H9 (cell line): ENCODE measurements at regions not wholly inside any gene's neighbourhood (a gene's known extent, or its start where the extent isn't known, plus 50 kb on each side); places are given as distances from the start of the nearest gene placed in this dataset.
A peak's percentile ranks its signal among the peaks of the same experiment; 100 is the strongest.

Experiments used
- DNase-seq: peaks from one replicate; pipeline ENCODE4 v3.0.0-alpha.2; 2017
- H2AFZ ChIP-seq: one replicate; pipeline ENCODE4 v1.6.1; 2013; ENCODE audit warnings: mild to moderate bottlenecking, low read length, control low read depth, moderate library complexity
- H2AK5ac ChIP-seq: 2 replicates; pipeline ENCODE4 v1.6.1; 2013; ENCODE audit warnings: low read length, control low read depth, mixed read lengths; ENCODE audit not compliant: insufficient read length
- H2BK120ac ChIP-seq: one replicate; pipeline ENCODE4 v1.6.1; 2013; ENCODE audit warnings: low read depth, mild to moderate bottlenecking, low read length, control low read depth, inconsistent platforms; ENCODE audit not compliant: poor library complexity, severe bottlenecking
- H2BK12ac ChIP-seq: 2 replicates; pipeline ENCODE4 v1.6.1; 2013; ENCODE audit warnings: low read length, control low read depth, mixed read lengths, low read depth; ENCODE audit not compliant: insufficient read length
- H2BK15ac ChIP-seq: 2 replicates; pipeline ENCODE4 v1.6.1; 2013; ENCODE audit warnings: low read depth, low read length, control low read depth
- H2BK20ac ChIP-seq: one replicate; pipeline ENCODE4 v1.6.1; 2013; ENCODE audit warnings: low read depth, mild to moderate bottlenecking, low read length, control low read depth, inconsistent platforms; ENCODE audit not compliant: poor library complexity, severe bottlenecking
- H2BK5ac ChIP-seq: 2 replicates; pipeline ENCODE4 v1.6.1; 2013; ENCODE audit warnings: low read length, control low read depth, mixed read lengths; ENCODE audit not compliant: insufficient read length
- H3K14ac ChIP-seq: 2 replicates; pipeline ENCODE4 v1.6.1; 2013; ENCODE audit warnings: low read length, control low read depth; ENCODE audit not compliant: insufficient read depth
- H3K18ac ChIP-seq: 2 replicates; pipeline ENCODE4 v1.6.1; 2013; ENCODE audit warnings: low read depth, mild to moderate bottlenecking, mixed read lengths, low read length, control low read depth; ENCODE audit not compliant: insufficient read length
- H3K23ac ChIP-seq: 2 replicates; pipeline ENCODE4 v1.6.1; 2013; ENCODE audit warnings: low read length, control low read depth, mixed read lengths, low read depth; ENCODE audit not compliant: insufficient read length
- H3K23me2 ChIP-seq: 2 replicates; pipeline ENCODE4 v1.6.1; 2013; ENCODE audit warnings: low read depth, mild to moderate bottlenecking, mixed read lengths, low read length, control low read depth; ENCODE audit not compliant: insufficient read length, poor library complexity, severe bottlenecking
- H3K27ac ChIP-seq: 2 replicates; pipeline ENCODE4 v1.5.1; 2013; ENCODE audit warnings: low read length, control low read depth, mixed read lengths, low read depth; ENCODE audit not compliant: insufficient read length
- H3K27me3 ChIP-seq: 2 replicates; pipeline ENCODE4 v1.6.1; 2013; ENCODE audit warnings: low read length, control low read depth, inconsistent platforms; ENCODE audit not compliant: insufficient read depth
- H3K4ac ChIP-seq: 2 replicates; pipeline ENCODE4 v1.6.1; 2013; ENCODE audit warnings: low read depth, mild to moderate bottlenecking, control low read depth, inconsistent platforms, low read length, moderate library complexity
- H3K4me1 ChIP-seq: 2 replicates; pipeline ENCODE4 v1.6.1; 2013; ENCODE audit warnings: low read length, control low read depth, inconsistent platforms; ENCODE audit not compliant: insufficient read depth
- H3K4me2 ChIP-seq: 2 replicates; pipeline ENCODE4 v1.6.1; 2013; ENCODE audit warnings: low read length, control low read depth, mixed read lengths; ENCODE audit not compliant: insufficient read length, insufficient read depth
- H3K56ac ChIP-seq: 2 replicates; pipeline ENCODE4 v1.6.1; 2013; ENCODE audit warnings: low read depth, mild to moderate bottlenecking, mixed read lengths, low read length, control low read depth; ENCODE audit not compliant: insufficient read length
- H3K79me1 ChIP-seq: 2 replicates; pipeline ENCODE4 v1.6.1; 2013; ENCODE audit warnings: low read depth, mild to moderate bottlenecking, moderate library complexity, low read length, control low read depth, inconsistent platforms; ENCODE audit not compliant: insufficient read depth, poor library complexity, severe bottlenecking
- H3K79me2 ChIP-seq: 2 replicates; pipeline ENCODE4 v1.6.1; 2013; ENCODE audit warnings: low read length, control low read depth, inconsistent platforms; ENCODE audit not compliant: insufficient read depth
- H3K9ac ChIP-seq: 2 replicates; pipeline ENCODE4 v1.6.1; 2013; ENCODE audit warnings: low read length, control low read depth, mixed read lengths; ENCODE audit not compliant: insufficient read length; ENCODE audit errors: extremely low read depth
- H3K9me3 ChIP-seq: one replicate; pipeline ENCODE4 v1.6.1; 2013; ENCODE audit warnings: low read depth, low read length, inconsistent platforms; ENCODE audit not compliant: control insufficient read depth
- H3T11ph ChIP-seq: one replicate; pipeline ENCODE4 v1.6.1; 2013; ENCODE audit warnings: mild to moderate bottlenecking, low read length, control low read depth, inconsistent platforms
- H4K20me1 ChIP-seq: one replicate; pipeline ENCODE4 v1.6.1; 2013; ENCODE audit not compliant: control insufficient read depth, insufficient read length, insufficient read depth
- H4K5ac ChIP-seq: 2 replicates; pipeline ENCODE4 v1.6.1; 2013; ENCODE audit warnings: low read depth, mild to moderate bottlenecking, mixed read lengths, low read length, control low read depth; ENCODE audit not compliant: insufficient read length
- H4K8ac ChIP-seq: replicated peaks from 2 replicates; pipeline ENCODE4 v1.6.1; 2013; ENCODE audit warnings: low read length, control low read depth, mixed read lengths, low read depth; ENCODE audit not compliant: insufficient read length
- H4K91ac ChIP-seq: 2 replicates; pipeline ENCODE4 v1.6.1; 2013; ENCODE audit warnings: low read depth, mild to moderate bottlenecking, moderate library complexity, mixed read lengths, low read length, control low read depth; ENCODE audit not compliant: insufficient read length
- H3K27ac Mint-ChIP-seq, 3 experiments: 2 replicates in 2 of 3; 3 replicates in 1 of 3; pipeline ENCODE4 v1.8.0; 2020 to 2021; ENCODE audit warnings: mixed read lengths in 3 of 3, mild to moderate bottlenecking in 1 of 3, moderate library complexity in 1 of 3
- H3K27me3 Mint-ChIP-seq: 2 replicates; pipeline ENCODE4 v1.8.0; 2021; ENCODE audit warnings: low read depth, mild to moderate bottlenecking, moderate library complexity, mixed read lengths
- H3K36me3 Mint-ChIP-seq, 3 experiments: 2 replicates in 2 of 3; 3 replicates in 1 of 3; pipeline ENCODE4 v1.8.0; 2020 to 2021; ENCODE audit warnings: low read depth in 3 of 3, mixed read lengths in 3 of 3; ENCODE audit not compliant: insufficient read depth in 1 of 3
- H3K4me1 Mint-ChIP-seq, 2 experiments: 2 replicates each; pipeline ENCODE4 v1.8.0; 2020; ENCODE audit warnings: mixed read lengths in 2 of 2
- H3K4me3 Mint-ChIP-seq, 2 experiments: 2 replicates in 1 of 2; 3 replicates in 1 of 2; pipeline ENCODE4 v1.8.0; 2020 to 2021; ENCODE audit warnings: mild to moderate bottlenecking in 2 of 2, mixed read lengths in 2 of 2, moderate library complexity in 1 of 2
- H3K9me3 Mint-ChIP-seq, 2 experiments: 2 replicates in 1 of 2; 3 replicates in 1 of 2; pipeline ENCODE4 v1.8.0; 2020; ENCODE audit warnings: mild to moderate bottlenecking in 2 of 2, mixed read lengths in 2 of 2, moderate library complexity in 1 of 2
- CTCF ChIP-seq: fragments of 200-600 bp; sonication (generic); conservative IDR thresholded peaks from 3 replicates; pipeline ENCODE4 v1.8.0; 2021; ENCODE audit warnings: antibody characterized with exemption, mild to moderate bottlenecking
- WGBS: extraction: QIAGEN DNeasy Blood & Tissue Kit; methylation state at CpG from one replicate; pipeline ENCODE4 v1.1.7; 2013; ENCODE audit warnings: missing lambda C conversion rate, low lambda C conversion rate, mixed read lengths; ENCODE audit not compliant: insufficient read length; ENCODE audit errors: extremely low coverage; 5-methylcytosine and 5-hydroxymethylcytosine counted together

- Mint-ChIP-seq H3K4me1 (peaks cover 56% of the 10 kb centered on the region in 2 experiments), H3K27ac (peak overlapping the region; percentile 54 to 99 (median 98)), H3K4me3 (peak overlapping the region; percentile 9 to 27; a peak in 3 of 5 replicates), H3K36me3 (peaks cover 13 to 26% (median 18%) of the 10 kb centered on the region in 3 experiments), H3K9me3 (peaks cover 15 to 29% of the 10 kb centered on the region in 2 experiments), H3K27me3 (no peaks in the 10 kb centered on the region)
- Histone ChIP-seq H3K56ac (no peak overlapping the region), H3K4me1 (peaks cover 2% of the 10 kb centered on the region; the same call in 1 of the 2 replicates), H4K8ac (no peak overlapping the region), H3K4ac (no peak overlapping the region), H4K91ac (no peak overlapping the region), H4K20me1 (no peaks in the 10 kb centered on the region), H2BK20ac (no peak overlapping the region), H2AK5ac (no peak overlapping the region), H4K5ac (no peak overlapping the region), H3K9ac (no peak overlapping the region), H3K79me1 (no peaks in the 10 kb centered on the region), H3K27ac (peak overlapping the region; percentile 93), H2BK5ac (no peak overlapping the region), H3K14ac (no peak overlapping the region), H3K23ac (no peak overlapping the region), H2AFZ (no peak overlapping the region), H3K27me3 (no peaks in the 10 kb centered on the region), H3K23me2 (no peaks in the 10 kb centered on the region), H3K4me2 (peak overlapping the region; percentile 19), H2BK15ac (no peak overlapping the region), H3K18ac (no peak overlapping the region), H3K79me2 (no peaks in the 10 kb centered on the region), H2BK12ac (no peak overlapping the region), H3K9me3 (peaks cover 9% of the 10 kb centered on the region), H3T11ph (no peak overlapping the region), H2BK120ac (no peak overlapping the region)
- no CpG with 5 or more reads among the region's 4 CpGs for WGBS
- no peak for DNase-seq
- no peak for TF ChIP-seq CTCF
Measured at GRCh38 chr5:165232509-165233028, 1727.2 kb downstream of the MAT2B start.
